ENCODE measurements at regions not wholly inside any gene's neighbourhood (a gene's known extent, or its start where the extent isn't known, plus 50 kb on each side); places are given as distances from the start of the nearest gene placed in this dataset.
"Not testable (repeated sequence)": the region's sequence is repeated elsewhere in the genome, so short reads cannot be mapped to it uniquely, and the experiment has no call there.

- DNase-seq (ENCODE audit: low read depth), result no peak
Measured at GRCh38 chr6:40678941-40679340, 91.8 kb upstream of the LRFN2 start.

GRCh38 chr6:40674170-40674569 lies 87.0 kb upstream of the LRFN2 start:
- no peak for DNase-seq (ENCODE audit: low read depth)
- H3K4me3 ChIP-seq (ENCODE audit: low read depth, low read length), result no peak overlapping the region

More at GRCh38 chr6:40678941-40679340, 91.8 kb upstream of the LRFN2 start:
- no peak overlapping the region for H3K4me3 ChIP-seq (ENCODE audit: low read depth, low read length)

- no peak for DNase-seq (ENCODE audit: low read depth)
Measured at GRCh38 chr6:40672087-40672486, 84.9 kb upstream of the LRFN2 start.

GRCh38 chr6:40671694-40672050 lies 84.5 kb upstream of the LRFN2 start:
- no peak overlapping the region for H3K4me3 ChIP-seq (ENCODE audit: low read depth, low read length)
- DNase-seq (ENCODE audit: low read depth), result no peak

More at GRCh38 chr6:40672087-40672486, 84.9 kb upstream of the LRFN2 start:
- H3K4me3 ChIP-seq (ENCODE audit: low read depth, low read length), result no peak overlapping the region

DNA sequence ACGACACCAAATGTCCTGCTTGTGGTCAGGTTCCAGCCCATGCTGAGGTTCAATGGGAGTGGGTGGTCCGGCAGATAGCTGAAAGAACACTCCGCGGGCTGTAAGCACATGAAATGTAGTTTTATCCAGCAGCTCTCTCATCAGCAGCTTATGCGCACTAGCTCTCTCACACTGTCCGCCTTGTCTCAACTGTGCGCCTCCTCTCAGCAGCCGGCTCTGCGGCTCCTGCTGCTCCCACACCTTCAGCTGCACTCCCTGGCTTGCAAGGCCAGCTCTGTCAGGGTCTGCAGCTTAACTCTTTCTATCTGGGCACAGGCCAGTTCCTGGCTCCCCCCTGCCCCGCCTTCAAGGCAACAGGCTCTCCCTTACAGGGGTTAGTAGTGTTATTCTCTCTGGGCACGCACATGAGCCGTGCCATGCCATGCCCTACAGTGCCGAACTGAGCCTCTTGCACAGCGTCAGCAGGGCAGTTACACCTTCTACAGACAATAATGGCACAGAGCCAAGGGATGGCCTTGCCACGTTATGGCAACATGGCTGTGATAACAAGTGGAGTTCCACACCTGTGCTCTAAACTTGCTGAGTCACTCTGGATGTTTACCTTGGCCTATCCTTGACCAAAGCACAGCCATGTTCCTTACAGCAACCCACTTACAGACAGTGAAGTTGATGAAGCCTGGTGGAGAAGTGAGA lies 84.0 kb upstream of the LRFN2 start:
- no peak for DNase-seq (ENCODE audit: low read depth)
- no peak overlapping the region for H3K4me3 ChIP-seq (ENCODE audit: low read depth, low read length)

GRCh38 chr6:40669343-40669742 lies 82.2 kb upstream of the LRFN2 start:
- no peak overlapping the region for H3K4me3 ChIP-seq (ENCODE audit: low read depth, low read length)
- no peak for DNase-seq (ENCODE audit: low read depth)

GRCh38 chr6:40668203-40668602 lies 81.0 kb upstream of the LRFN2 start:
- no peak for DNase-seq (ENCODE audit: low read depth)
- no peak overlapping the region for H3K4me3 ChIP-seq (ENCODE audit: low read depth, low read length)

DNA sequence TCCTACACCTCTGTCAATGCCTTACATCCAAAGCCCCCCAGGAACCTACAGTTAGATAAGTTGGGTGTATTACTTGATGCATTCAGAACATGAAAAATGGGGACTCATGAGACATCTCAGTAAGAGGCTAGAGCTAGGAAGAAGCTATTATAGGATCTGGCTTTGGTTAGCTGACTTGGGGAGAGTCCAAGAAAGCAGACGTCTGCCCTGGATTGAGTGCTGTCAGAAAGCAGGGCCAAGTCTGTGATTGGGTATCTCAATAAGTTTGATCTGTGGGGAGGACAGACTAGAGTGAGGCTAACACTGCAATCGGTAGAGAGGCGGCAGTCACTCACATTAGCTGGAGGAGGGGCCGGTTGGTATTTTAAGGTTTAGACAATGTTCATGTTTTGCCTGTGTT lies 79.4 kb upstream of the LRFN2 start:
- no peak overlapping the region for H3K4me3 ChIP-seq (ENCODE audit: low read depth, low read length)
- DNase-seq (ENCODE audit: low read depth), result no peak

GRCh38 chr6:40661726-40662125 lies 74.6 kb upstream of the LRFN2 start:
- no peak for DNase-seq (ENCODE audit: low read depth)
- no peak overlapping the region for H3K4me3 ChIP-seq (ENCODE audit: low read depth, low read length)

GRCh38 chr6:40656772-40657171 lies 69.6 kb upstream of the LRFN2 start:
- H3K4me3 ChIP-seq (ENCODE audit: low read depth, low read length); DNase-seq (ENCODE audit: low read depth): not testable (repeated sequence)

DNA sequence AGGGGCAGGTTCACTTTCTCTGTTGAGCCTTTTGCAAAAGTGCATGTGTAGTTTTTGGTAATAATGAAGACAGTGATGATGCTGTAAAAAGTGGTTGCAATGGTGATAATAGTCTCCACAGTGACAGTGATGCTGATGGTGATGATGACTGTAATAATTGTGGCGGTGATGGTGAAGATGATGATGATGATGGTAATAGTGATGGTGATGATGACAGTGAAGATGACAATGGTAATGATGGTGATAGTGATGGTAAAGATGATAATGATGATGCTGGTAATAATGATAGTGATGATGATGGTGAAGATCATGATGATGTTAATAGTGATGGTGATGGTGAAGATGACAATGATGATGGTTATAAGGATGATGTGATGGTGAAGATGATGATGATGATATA lies 67.7 kb upstream of the LRFN2 start:
- no peak overlapping the region for H3K4me3 ChIP-seq (ENCODE audit: low read depth, low read length)
- no peak for DNase-seq (ENCODE audit: low read depth)

GRCh38 chr6:40645043-40645442 lies 57.9 kb upstream of the LRFN2 start:
- no peak overlapping the region for H3K4me3 ChIP-seq (ENCODE audit: low read depth, low read length)
- no peak for DNase-seq (ENCODE audit: low read depth)

- no peak for DNase-seq (ENCODE audit: low read depth)
- H3K4me3 ChIP-seq (ENCODE audit: low read depth, low read length), result no peak overlapping the region
Measured at GRCh38 chr6:40642837-40643236, 55.7 kb upstream of the LRFN2 start.

GRCh38 chr6:40642190-40642589 lies 55.0 kb upstream of the LRFN2 start:
- DNase-seq (ENCODE audit: low read depth), result no peak
- no peak overlapping the region for H3K4me3 ChIP-seq (ENCODE audit: low read depth, low read length)

DNA sequence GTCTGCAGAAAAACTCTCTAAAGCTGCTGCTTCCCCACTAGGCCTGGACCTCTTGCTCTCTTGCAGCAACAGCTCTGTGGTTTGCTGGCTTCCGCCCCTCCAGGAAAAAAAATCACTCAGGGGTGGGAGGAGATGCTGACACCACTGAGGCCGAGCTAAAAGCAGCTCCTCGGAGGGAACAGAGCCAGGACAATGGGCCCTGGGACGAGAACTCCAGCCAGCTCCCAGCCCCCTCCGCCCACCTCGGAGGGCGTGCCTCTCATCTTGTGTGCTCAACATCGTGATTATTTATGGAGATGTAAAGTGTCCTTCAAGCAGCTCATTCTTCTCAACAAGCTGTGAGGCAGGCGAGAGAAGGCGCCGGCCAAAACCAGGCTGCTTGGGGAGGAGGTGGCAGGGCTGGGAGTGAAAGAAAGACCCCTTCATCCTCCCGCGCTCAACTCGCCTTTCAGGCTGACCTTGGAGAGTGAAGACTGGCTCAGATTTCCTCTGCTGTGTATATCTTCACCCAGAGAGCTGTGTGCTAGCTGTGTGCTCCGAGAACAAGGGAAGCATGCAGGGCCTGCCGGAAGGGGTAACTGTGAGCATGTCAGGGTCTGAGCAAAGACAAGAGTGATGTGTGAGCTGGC lies 53.5 kb upstream of the LRFN2 start:
- no peak for DNase-seq (ENCODE audit: low read depth)
- H3K4me3 ChIP-seq (ENCODE audit: low read depth, low read length), result no peak overlapping the region

Data from skeletal muscle cell (primary cell).